ENCODE measurements at regions not wholly inside any gene's neighbourhood (a gene's known extent, or its start where the extent isn't known, plus 50 kb on each side); places are given as distances from the start of the nearest gene placed in this dataset.

- H3K27ac ChIP-seq: no peak overlapping the region
- H3K4me3 ChIP-seq: no peak overlapping the region
- no peak overlapping the region for H3K9ac ChIP-seq (ENCODE audit: insufficient read length)
- H3K36me3 ChIP-seq (ENCODE audit: insufficient read depth, low read length): no peaks in the 10 kb centered on the region
- H3K9me3 ChIP-seq (ENCODE audit: low read depth, low read length): no peaks in the 10 kb centered on the region
- TF ChIP-seq EZH2 (IDR thresholded peaks at IDR 0.05): no peak
- TF ChIP-seq FOXP2 (optimal IDR thresholded peaks at IDR 0.05; ENCODE audit: control extremely low read depth, extremely low read length, insufficient read depth): no peak
- no peak for TF ChIP-seq POLR2AphosphoS5 (IDR thresholded peaks at IDR 0.05; ENCODE audit: borderline replicate concordance, low read depth, low read length)
- no peak for DNase-seq (ENCODE audit: low read depth, low spot score)
Observed at GRCh38 chr4:131084997-131085396, 1989.0 kb downstream of the C4orf33 start.

GRCh38 chr4:131091896-131092295 is 1995.9 kb downstream of the C4orf33 start:
- TF ChIP-seq EZH2 (IDR thresholded peaks at IDR 0.05): no peak

GRCh38 chr4:131093303-131093702 is 1997.4 kb downstream of the C4orf33 start:
- Histone ChIP-seq H3K27ac (no peak overlapping the region), H3K36me3 (ENCODE audit: insufficient read depth, low read length) (no peaks in the 10 kb centered on the region), H3K9me3 (ENCODE audit: low read depth, low read length) (no peaks in the 10 kb centered on the region), H3K9ac (ENCODE audit: insufficient read length) (no peak overlapping the region), H3K4me3 (no peak overlapping the region)
- TF ChIP-seq EZH2 (IDR thresholded peaks at IDR 0.05) (no peak), FOXP2 (optimal IDR thresholded peaks at IDR 0.05; ENCODE audit: control extremely low read depth, extremely low read length, insufficient read depth) (no peak), POLR2AphosphoS5 (IDR thresholded peaks at IDR 0.05; ENCODE audit: borderline replicate concordance, low read depth, low read length) (no peak)
- no peak for DNase-seq (ENCODE audit: low read depth, low spot score)

More at GRCh38 chr4:131091896-131092295, 1995.9 kb downstream of the C4orf33 start:
- no peaks in the 10 kb centered on the region for H3K9me3 ChIP-seq (ENCODE audit: low read depth, low read length)
- no peaks in the 10 kb centered on the region for H3K36me3 ChIP-seq (ENCODE audit: insufficient read depth, low read length)
- no peak overlapping the region for H3K27ac ChIP-seq
- DNase-seq (ENCODE audit: low read depth, low spot score): peak; percentile 73
- no peak overlapping the region for H3K4me3 ChIP-seq
- H3K9ac ChIP-seq (ENCODE audit: insufficient read length): no peak overlapping the region

- DNase-seq (ENCODE audit: low read depth, low spot score): no peak
- H3K4me3 ChIP-seq: no peak overlapping the region
- no peak overlapping the region for H3K27ac ChIP-seq
- H3K9ac ChIP-seq (ENCODE audit: insufficient read length): no peak overlapping the region
- H3K9me3 ChIP-seq (ENCODE audit: low read depth, low read length): no peaks in the 10 kb centered on the region
- TF ChIP-seq EZH2 (IDR thresholded peaks at IDR 0.05) (no peak), POLR2AphosphoS5 (IDR thresholded peaks at IDR 0.05; ENCODE audit: borderline replicate concordance, low read depth, low read length) (no peak)
- no peaks in the 10 kb centered on the region for H3K36me3 ChIP-seq (ENCODE audit: insufficient read depth, low read length)
Observed at GRCh38 chr4:131098976-131099375, 2003.0 kb downstream of the C4orf33 start.

GRCh38 chr4:131113273-131113672 is 2017.3 kb downstream of the C4orf33 start:
- Histone ChIP-seq H3K27ac (no peak overlapping the region), H3K36me3 (ENCODE audit: insufficient read depth, low read length) (no peaks in the 10 kb centered on the region; the same call in 1 of the 2 replicates), H3K9me3 (ENCODE audit: low read depth, low read length) (no peaks in the 10 kb centered on the region), H3K4me3 (no peak overlapping the region), H3K9ac (ENCODE audit: insufficient read length) (no peak overlapping the region)
- no peak for DNase-seq (ENCODE audit: low read depth, low spot score)
- no peak for TF ChIP-seq EZH2 (IDR thresholded peaks at IDR 0.05)
- no peak for TF ChIP-seq FOXP2 (optimal IDR thresholded peaks at IDR 0.05; ENCODE audit: control extremely low read depth, extremely low read length, insufficient read depth)
- no peak for TF ChIP-seq POLR2AphosphoS5 (IDR thresholded peaks at IDR 0.05; ENCODE audit: borderline replicate concordance, low read depth, low read length)

GRCh38 chr4:131113704-131114103 is 2017.8 kb downstream of the C4orf33 start:
- Histone ChIP-seq H3K9me3 (ENCODE audit: low read depth, low read length) (no peaks in the 10 kb centered on the region), H3K36me3 (ENCODE audit: insufficient read depth, low read length) (no peaks in the 10 kb centered on the region; the same call in 1 of the 2 replicates), H3K27ac (no peak overlapping the region), H3K9ac (ENCODE audit: insufficient read length) (no peak overlapping the region), H3K4me3 (no peak overlapping the region)
- no peak for TF ChIP-seq POLR2AphosphoS5 (IDR thresholded peaks at IDR 0.05; ENCODE audit: borderline replicate concordance, low read depth, low read length)
- no peak for TF ChIP-seq FOXP2 (optimal IDR thresholded peaks at IDR 0.05; ENCODE audit: control extremely low read depth, extremely low read length, insufficient read depth)
- no peak for TF ChIP-seq EZH2 (IDR thresholded peaks at IDR 0.05)
- DNase-seq (ENCODE audit: low read depth, low spot score): no peak

- no peaks in the 10 kb centered on the region for H3K9me3 ChIP-seq (ENCODE audit: low read depth, low read length)
- no peak for TF ChIP-seq EZH2 (IDR thresholded peaks at IDR 0.05)
- TF ChIP-seq FOXP2 (optimal IDR thresholded peaks at IDR 0.05; ENCODE audit: control extremely low read depth, extremely low read length, insufficient read depth): no peak
Observed at GRCh38 chr4:131119661-131120060, 2023.7 kb downstream of the C4orf33 start.

GRCh38 chr4:131137196-131137595 is 2011.9 kb upstream of the PCDH10 start:
- no peak overlapping the region for H3K9ac ChIP-seq (ENCODE audit: insufficient read length)

More at GRCh38 chr4:131119661-131120060, 2023.7 kb downstream of the C4orf33 start:
- Histone ChIP-seq H3K36me3 (ENCODE audit: insufficient read depth, low read length) (no peaks in the 10 kb centered on the region; the same call in 1 of the 2 replicates), H3K9ac (ENCODE audit: insufficient read length) (no peak overlapping the region), H3K27ac (no peak overlapping the region), H3K4me3 (no peak overlapping the region)
- DNase-seq (ENCODE audit: low read depth, low spot score): no peak

GRCh38 chr4:131159261-131159660 is 1989.8 kb upstream of the PCDH10 start:
- DNase-seq (ENCODE audit: low read depth, low spot score): no peak
- Histone ChIP-seq H3K27ac (no peak overlapping the region), H3K4me3 (no peak overlapping the region), H3K36me3 (ENCODE audit: insufficient read depth, low read length) (no peaks in the 10 kb centered on the region), H3K9ac (ENCODE audit: insufficient read length) (no peak overlapping the region), H3K9me3 (ENCODE audit: low read depth, low read length) (no peaks in the 10 kb centered on the region)
- TF ChIP-seq EZH2 (IDR thresholded peaks at IDR 0.05) (no peak), POLR2AphosphoS5 (IDR thresholded peaks at IDR 0.05; ENCODE audit: borderline replicate concordance, low read depth, low read length) (no peak), FOXP2 (optimal IDR thresholded peaks at IDR 0.05; ENCODE audit: control extremely low read depth, extremely low read length, insufficient read depth) (no peak)

More at GRCh38 chr4:131137196-131137595, 2011.9 kb upstream of the PCDH10 start:
- no peak for DNase-seq (ENCODE audit: low read depth, low spot score)
- no peaks in the 10 kb centered on the region for H3K36me3 ChIP-seq (ENCODE audit: insufficient read depth, low read length)
- no peak overlapping the region for H3K27ac ChIP-seq
- no peak overlapping the region for H3K4me3 ChIP-seq
- H3K9me3 ChIP-seq (ENCODE audit: low read depth, low read length): no peaks in the 10 kb centered on the region; the same call in 1 of the 2 replicates
- TF ChIP-seq FOXP2 (optimal IDR thresholded peaks at IDR 0.05; ENCODE audit: control extremely low read depth, extremely low read length, insufficient read depth) (no peak), EZH2 (IDR thresholded peaks at IDR 0.05) (no peak), POLR2AphosphoS5 (IDR thresholded peaks at IDR 0.05; ENCODE audit: borderline replicate concordance, low read depth, low read length) (no peak)

All from SK-N-MC (cell line).